ENCODE measurements at regions not wholly inside any gene's neighbourhood (a gene's known extent, or its start where the extent isn't known, plus 50 kb on each side); places are given as distances from the start of the nearest gene placed in this dataset.

DNA sequence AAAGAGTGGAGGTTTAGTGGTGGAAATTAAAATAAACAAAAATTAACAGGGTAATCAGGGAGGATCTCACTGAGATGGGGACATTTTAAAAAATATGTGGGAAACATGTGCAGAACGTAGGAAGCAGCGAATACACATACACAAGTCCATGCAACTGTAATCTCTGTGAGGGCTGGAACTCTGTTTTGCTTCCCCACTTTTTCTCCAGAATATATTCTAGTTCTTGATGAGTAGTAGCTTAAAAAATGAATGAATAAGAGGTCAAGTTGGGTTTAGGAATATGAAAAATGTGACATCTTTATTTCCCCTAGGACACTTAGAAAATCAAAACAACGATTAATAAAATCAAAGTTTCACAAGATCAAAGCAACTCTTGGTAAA lies 312.2 kb upstream of the ZNF717 start:
- Histone ChIP-seq H3K9me3 (replicated peaks in 1 of 3) (no peaks in the 10 kb centered on the region), H3K27me3 (no peaks in the 10 kb centered on the region), H3K36me3 (replicated peaks in 1 of 2) (no peaks in the 10 kb centered on the region), H3K4me1 (replicated peaks in 1 of 2) (no peaks in the 10 kb centered on the region), H3K4me3 (no peak overlapping the region), H3K27ac (no peak overlapping the region)
- 64 to 69% (median 67%) methylated on average over 3 of the region's 3 CpGs for WGBS, 4 donors
- DNase-seq: no peak
- no peak for TF ChIP-seq POLR2A (IDR thresholded peaks at IDR 0.05)
- TF ChIP-seq, protein P1, sequence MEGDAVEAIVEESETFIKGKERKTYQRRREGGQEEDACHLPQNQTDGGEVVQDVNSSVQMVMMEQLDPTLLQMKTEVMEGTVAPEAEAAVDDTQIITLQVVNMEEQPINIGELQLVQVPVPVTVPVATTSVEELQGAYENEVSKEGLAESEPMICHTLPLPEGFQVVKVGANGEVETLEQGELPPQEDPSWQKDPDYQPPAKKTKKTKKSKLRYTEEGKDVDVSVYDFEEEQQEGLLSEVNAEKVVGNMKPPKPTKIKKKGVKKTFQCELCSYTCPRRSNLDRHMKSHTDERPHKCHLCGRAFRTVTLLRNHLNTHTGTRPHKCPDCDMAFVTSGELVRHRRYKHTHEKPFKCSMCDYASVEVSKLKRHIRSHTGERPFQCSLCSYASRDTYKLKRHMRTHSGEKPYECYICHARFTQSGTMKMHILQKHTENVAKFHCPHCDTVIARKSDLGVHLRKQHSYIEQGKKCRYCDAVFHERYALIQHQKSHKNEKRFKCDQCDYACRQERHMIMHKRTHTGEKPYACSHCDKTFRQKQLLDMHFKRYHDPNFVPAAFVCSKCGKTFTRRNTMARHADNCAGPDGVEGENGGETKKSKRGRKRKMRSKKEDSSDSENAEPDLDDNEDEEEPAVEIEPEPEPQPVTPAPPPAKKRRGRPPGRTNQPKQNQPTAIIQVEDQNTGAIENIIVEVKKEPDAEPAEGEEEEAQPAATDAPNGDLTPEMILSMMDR (IDR thresholded peaks at IDR 0.05): no peak
- intact Hi-C loops (cut with DNase I): no loop called here

DNA sequence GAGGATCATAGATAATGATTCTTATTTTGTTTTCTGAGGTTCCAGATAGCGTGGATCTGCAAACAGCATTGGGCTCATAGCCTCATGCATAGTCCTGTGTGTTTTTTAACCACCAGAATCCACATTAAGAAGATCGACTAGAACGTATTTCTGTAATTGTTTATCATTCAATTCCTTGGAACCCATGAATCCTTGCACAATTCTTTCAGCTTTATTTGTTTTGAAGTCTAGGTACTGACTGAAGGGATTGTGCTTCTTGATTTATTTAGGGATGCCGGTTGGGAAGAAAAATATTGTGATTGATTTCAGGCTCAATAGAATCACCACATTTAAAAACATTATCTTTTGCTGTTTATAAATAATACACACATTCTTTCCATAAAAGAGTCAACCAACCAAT lies 314.6 kb upstream of the ZNF717 start:
- Histone ChIP-seq H3K4me1 (replicated peaks in 1 of 2) (no peaks in the 10 kb centered on the region), H3K27ac (no peak overlapping the region), H3K9me3 (replicated peaks in 1 of 3) (no peaks in the 10 kb centered on the region), H3K36me3 (replicated peaks in 1 of 2) (no peaks in the 10 kb centered on the region), H3K27me3 (no peaks in the 10 kb centered on the region), H3K4me3 (no peak overlapping the region)
- 70 to 74% (median 72%) methylated on average over 4 of the region's 4 CpGs for WGBS, 4 donors
- TF ChIP-seq, protein P1 (IDR thresholded peaks at IDR 0.05): no peak
- TF ChIP-seq POLR2A (IDR thresholded peaks at IDR 0.05): no peak
- no peak for DNase-seq
- intact Hi-C loops (cut with DNase I): no loop called here

DNA sequence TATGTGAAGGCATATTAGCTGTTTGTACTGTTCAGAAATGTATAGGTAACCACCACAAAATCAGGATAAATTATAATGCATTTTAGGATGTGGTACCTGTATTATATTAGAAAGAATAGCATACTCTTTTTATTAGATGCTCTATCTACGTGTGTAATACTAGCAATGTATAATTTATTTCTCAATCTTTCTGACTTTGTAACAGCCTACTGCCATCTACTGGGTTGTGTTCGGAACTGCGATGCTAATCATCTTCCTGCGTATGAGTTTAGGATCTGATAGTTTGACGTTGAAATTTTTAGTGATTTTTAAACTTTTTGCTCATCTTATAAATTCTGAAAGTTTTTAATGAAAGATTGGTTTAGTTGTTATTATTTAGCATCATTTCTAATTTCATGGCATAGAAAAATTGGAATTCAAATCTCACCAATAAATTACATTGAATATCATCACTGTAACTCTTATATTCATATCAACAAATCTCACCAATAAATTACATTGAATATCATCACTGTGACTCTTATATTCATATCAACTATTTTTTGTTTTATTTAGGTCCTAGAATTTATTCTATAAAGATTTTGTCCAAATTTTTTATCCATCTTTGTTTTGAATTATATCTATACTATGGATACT lies 322.7 kb upstream of the ZNF717 start:
- Histone ChIP-seq H3K27ac (no peak overlapping the region), H3K4me1 (replicated peaks in 1 of 2) (no peaks in the 10 kb centered on the region), H3K27me3 (no peaks in the 10 kb centered on the region), H3K36me3 (replicated peaks in 1 of 2) (no peaks in the 10 kb centered on the region), H3K4me3 (no peak overlapping the region), H3K9me3 (replicated peaks in 1 of 3) (no peaks in the 10 kb centered on the region)
- TF ChIP-seq, protein P1 (IDR thresholded peaks at IDR 0.05): peak; percentile 27 to 61 (median 44)
- TF ChIP-seq POLR2A (IDR thresholded peaks at IDR 0.05): no peak
- 3 to 6% (median 4%) methylated on average over 5 of the region's 5 CpGs for WGBS, 4 donors
- peak in 4 of 7 donors; percentile 6 to 52 (median 16) for DNase-seq
- intact Hi-C loops (cut with DNase I): no loop called here

DNA sequence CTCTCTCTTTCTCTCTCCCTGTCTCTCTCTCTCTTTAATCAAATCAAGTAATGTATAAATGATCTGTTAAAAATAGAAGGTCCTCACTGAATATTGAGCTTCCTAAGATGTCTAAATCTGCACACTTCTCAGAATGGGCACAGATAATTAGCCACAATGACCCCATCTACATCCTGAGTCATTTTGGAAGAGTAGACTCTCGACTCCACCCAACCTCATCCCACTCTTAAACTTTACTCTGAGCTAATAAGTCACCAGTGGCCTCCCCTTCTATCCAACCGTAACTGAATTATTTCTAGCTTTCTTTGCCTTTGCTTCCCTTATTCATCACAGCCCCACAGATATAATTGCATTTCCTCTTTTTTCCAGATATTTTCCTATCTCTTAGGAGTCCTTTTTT lies 326.5 kb upstream of the ZNF717 start:
- intact Hi-C loops (cut with DNase I): no loop called here
- no peak for TF ChIP-seq POLR2A (IDR thresholded peaks at IDR 0.05)
- TF ChIP-seq, protein P1 (IDR thresholded peaks at IDR 0.05): no peak
- no peaks in the 10 kb centered on the region for H3K27me3 ChIP-seq

More for the DNA sequence above, 326.5 kb upstream of the ZNF717 start:
- 65 to 77% (median 67%) methylated on average over 2 of the region's 2 CpGs for WGBS, 4 donors
- no peak overlapping the region for H3K4me3 ChIP-seq
- H3K9me3 ChIP-seq (replicated peaks in 1 of 3): no peaks in the 10 kb centered on the region
- DNase-seq: no peak
- no peak overlapping the region for H3K27ac ChIP-seq
- no peaks in the 10 kb centered on the region for H3K36me3 ChIP-seq (replicated peaks in 1 of 2)
- H3K4me1 ChIP-seq (replicated peaks in 1 of 2): no peaks in the 10 kb centered on the region
